AG09309 (cell line): ENCODE measurements at regions not wholly inside any gene's neighbourhood (a gene's known extent, or its start where the extent isn't known, plus 50 kb on each side); places are given as distances from the start of the nearest gene placed in this dataset.
"Not testable (repeated sequence)": the region's sequence is repeated elsewhere in the genome, so short reads cannot be mapped to it uniquely, and the experiment has no call there.

ENCODE experiments used
- DNase-seq: peaks from one replicate; pipeline ENCODE4 v3.0.0-alpha.2; 2010; ENCODE audit warnings: low read depth
- H3K4me3 ChIP-seq: 2 replicates; pipeline ENCODE4 v1.5.1; 2011; ENCODE audit warnings: mild to moderate bottlenecking, low read depth, low read length, moderate library complexity; ENCODE audit not compliant: control insufficient read depth
- TF ChIP-seq, protein P1 (sequence below): IDR thresholded peaks from 2 replicates; pipeline ENCODE4 v1.5.1; 2011; ENCODE audit warnings: mild to moderate bottlenecking, low read depth, low read length, inconsistent platforms; ENCODE audit not compliant: insufficient read depth, control insufficient read depth; ENCODE audit errors: missing control alignments

DNA sequence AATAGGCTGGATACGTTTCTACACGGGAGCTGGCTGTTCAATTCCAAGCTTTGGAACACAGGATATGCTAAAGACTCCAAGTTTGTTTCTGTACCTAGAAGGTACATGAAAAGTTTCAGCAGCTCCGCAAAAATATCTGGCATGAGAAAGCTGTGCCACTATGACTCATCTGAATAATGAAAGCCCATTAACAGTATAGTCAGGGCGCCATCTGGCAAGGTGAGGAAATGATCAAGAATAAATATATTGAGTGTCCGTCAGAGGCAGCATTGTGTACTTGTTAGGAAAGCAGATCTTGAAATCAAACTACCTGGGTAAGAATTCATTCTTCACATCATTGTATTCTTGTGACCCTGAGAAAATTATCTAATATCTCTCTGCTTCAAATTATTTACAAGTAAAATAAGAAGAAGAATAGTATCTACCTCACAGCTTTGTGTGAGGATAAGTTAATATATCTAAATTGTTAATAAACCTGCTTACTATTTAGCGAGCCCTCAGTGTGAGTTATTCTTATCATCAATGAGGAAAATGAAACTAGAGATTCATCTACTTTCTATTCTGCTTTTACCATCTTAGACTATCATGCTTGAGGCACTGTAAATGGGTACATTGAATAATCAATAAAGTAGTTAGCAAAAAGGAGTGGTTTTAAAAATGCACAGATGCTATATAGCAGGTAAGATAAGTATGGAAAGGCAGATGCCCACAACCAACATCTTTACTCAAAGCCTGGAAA is 53.5 kb downstream of the FSCB start:
- TF ChIP-seq, protein P1, sequence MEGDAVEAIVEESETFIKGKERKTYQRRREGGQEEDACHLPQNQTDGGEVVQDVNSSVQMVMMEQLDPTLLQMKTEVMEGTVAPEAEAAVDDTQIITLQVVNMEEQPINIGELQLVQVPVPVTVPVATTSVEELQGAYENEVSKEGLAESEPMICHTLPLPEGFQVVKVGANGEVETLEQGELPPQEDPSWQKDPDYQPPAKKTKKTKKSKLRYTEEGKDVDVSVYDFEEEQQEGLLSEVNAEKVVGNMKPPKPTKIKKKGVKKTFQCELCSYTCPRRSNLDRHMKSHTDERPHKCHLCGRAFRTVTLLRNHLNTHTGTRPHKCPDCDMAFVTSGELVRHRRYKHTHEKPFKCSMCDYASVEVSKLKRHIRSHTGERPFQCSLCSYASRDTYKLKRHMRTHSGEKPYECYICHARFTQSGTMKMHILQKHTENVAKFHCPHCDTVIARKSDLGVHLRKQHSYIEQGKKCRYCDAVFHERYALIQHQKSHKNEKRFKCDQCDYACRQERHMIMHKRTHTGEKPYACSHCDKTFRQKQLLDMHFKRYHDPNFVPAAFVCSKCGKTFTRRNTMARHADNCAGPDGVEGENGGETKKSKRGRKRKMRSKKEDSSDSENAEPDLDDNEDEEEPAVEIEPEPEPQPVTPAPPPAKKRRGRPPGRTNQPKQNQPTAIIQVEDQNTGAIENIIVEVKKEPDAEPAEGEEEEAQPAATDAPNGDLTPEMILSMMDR = no peak
- DNase-seq = no peak
- no peak overlapping the region for H3K4me3 ChIP-seq

DNA sequence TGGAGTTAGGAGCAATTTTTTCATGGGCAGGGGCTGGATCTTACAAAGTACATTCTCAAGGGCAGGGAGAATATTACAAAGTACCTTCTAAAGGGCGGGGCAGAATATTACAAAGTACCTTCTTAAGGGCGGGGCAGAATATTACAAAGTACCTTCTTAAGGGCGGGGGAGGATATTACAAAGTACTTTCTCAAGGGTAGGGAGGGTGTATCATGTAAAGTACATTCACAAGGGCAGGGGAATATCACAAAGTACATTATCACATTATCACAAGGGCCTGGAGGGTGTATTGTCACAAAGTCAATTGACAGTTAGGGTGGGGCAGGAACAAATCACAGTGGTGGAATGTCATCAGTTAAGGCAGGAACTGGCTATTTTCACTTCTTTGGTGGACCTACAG is 56.9 kb downstream of the FSCB start:
- DNase-seq, H3K4me3 ChIP-seq: not testable (repeated sequence)

DNA sequence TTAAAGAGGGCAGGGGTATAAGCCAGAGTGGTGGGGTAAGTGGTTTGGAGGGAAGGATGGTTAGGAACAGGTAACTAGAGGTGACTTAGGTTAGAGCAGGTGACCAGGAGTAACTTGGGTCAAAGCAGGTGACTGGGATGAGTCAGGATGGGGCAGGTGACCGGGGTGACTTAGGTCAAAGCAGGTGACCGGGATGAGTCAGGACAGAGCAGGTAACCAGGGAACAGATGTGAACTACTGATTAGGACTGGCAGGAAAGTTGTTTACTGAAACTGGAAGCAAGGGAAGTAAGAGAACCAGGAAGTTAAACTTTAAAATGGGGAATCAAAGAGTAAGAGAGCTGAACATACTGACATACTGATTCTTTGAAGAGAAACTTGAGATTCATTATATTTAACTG is 57.4 kb downstream of the FSCB start:
- no peak for DNase-seq
- TF ChIP-seq, protein P1 = no peak
- no peak overlapping the region for H3K4me3 ChIP-seq

DNA sequence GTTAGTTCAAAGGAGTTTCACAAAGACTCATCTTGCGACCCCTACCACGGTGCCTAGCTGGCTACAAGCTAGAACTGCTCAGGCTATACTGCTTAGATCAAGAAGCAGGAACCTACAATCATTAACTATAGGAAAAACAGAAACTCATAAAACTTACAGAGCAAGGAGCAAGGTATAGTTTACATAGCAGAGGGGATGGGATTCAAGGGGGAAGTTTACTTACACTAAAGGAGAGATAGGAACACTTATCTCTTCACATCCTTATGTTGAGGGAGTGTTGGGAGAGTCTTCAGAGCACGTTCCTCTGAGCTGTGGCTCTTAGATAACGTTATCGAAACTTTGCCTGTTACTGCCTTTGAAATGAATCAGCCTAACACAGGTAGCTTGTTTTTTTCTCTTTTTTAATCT is 58.1 kb downstream of the FSCB start:
- TF ChIP-seq, protein P1 = no peak
- no peak overlapping the region for H3K4me3 ChIP-seq
- no peak for DNase-seq

DNA sequence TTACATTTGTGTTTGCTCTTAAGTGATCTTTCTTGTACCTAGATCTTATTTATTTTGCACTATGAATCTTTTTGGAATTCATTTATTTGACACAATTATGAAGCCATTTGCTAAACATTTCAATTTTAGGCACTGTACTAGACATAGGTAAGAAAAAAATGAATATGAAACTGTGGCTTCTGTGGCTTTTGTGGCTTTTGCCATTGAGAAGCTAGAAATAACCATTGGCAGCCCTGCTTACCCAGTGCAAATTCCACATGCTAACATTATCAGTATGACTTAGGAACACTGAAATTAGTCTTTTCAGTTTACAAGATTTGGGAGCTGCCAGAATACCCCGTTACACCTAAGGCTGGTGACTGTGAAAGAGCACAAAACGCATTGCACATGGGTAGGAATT is 60.1 kb downstream of the FSCB start:
- TF ChIP-seq, protein P1 = no peak
- H3K4me3 ChIP-seq = no peak overlapping the region
- DNase-seq = no peak

DNA sequence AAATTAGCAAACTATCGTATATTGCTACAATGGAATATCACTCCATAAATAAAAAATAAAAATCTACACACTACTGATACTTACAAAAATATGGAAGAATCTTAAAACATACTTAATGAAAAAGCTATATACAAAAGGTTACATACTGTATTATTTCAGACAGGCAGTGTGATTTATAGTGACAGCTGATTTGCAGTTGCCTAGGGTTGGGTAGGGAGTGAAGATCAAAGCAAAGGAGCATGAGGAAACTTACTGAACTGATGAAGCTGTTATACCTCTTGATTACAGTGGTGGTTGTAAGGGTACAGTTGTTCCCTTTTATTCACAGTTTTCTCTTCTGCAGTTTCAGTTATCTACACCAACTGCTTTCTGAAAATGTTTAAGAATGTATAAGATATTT is 62.6 kb downstream of the FSCB start:
- no peak overlapping the region for H3K4me3 ChIP-seq
- TF ChIP-seq, protein P1 = no peak
- no peak for DNase-seq

DNA sequence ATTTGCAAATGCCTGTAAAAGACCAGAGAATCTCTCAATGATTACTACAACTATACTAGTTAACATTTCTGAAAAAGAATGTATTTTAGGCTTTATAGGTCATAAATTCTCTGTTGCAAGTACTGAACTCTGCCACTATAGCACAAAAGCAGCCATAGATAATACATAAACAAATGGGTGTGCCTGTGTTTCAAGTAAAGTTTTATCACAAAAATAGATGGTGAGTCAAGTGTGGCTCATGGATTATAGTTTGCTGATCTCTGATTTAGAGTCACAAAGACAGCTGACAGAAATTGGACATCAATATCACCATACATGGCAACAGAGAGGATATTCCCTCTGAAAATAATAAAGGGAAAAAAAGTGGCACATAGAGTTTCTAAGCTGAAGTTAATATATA is 68.1 kb downstream of the FSCB start:
- TF ChIP-seq, protein P1 = no peak
- no peak overlapping the region for H3K4me3 ChIP-seq
- no peak for DNase-seq
